ENCODE measurements at regions not wholly inside any gene's neighbourhood (a gene's known extent, or its start where the extent isn't known, plus 50 kb on each side); places are given as distances from the start of the nearest gene placed in this dataset.

- no peak for TF ChIP-seq CTCF (IDR thresholded peaks at IDR 0.05)
- TF ChIP-seq POLR2A (IDR thresholded peaks at IDR 0.05) = no peak
Observed at GRCh38 chrX:22662776-22663175, 337.0 kb upstream of the DDX53 start.

Data from testis (tissue), 2 donors.